ENCODE measurements at regions not wholly inside any gene's neighbourhood (a gene's known extent, or its start where the extent isn't known, plus 50 kb on each side); places are given as distances from the start of the nearest gene placed in this dataset.
"Not testable (repeated sequence)": the region's sequence is repeated elsewhere in the genome, so short reads cannot be mapped to it uniquely, and the experiment has no call there.

GRCh38 chr5:87777877-87778276 lies 365.1 kb upstream of the CCNH start:
- no peaks in the 10 kb centered on the region for H3K36me3 ChIP-seq (ENCODE audit: control insufficient read depth in 2 of 2, insufficient read depth in 2 of 2, low read length in 1 of 2)
- no peaks in the 10 kb centered on the region for H3K9me3 ChIP-seq (ENCODE audit: control insufficient read depth in 2 of 2, insufficient read depth in 1 of 2, low read depth in 1 of 2, low read length in 1 of 2)
- 51 to 66% methylated on average over 1 of the region's 1 CpG for WGBS, 2 donors

GRCh38 chr5:87776785-87777184 lies 364.1 kb upstream of the CCNH start:
- Histone ChIP-seq H3K36me3 (ENCODE audit: control insufficient read depth in 2 of 2, insufficient read depth in 2 of 2, low read length in 1 of 2) (no peaks in the 10 kb centered on the region), H3K27me3 (ENCODE audit: control insufficient read depth in 1 of 2, insufficient read depth in 2 of 2, low read length in 2 of 2) (no peaks in the 10 kb centered on the region), H3K9me3 (ENCODE audit: control insufficient read depth in 2 of 2, insufficient read depth in 1 of 2, low read depth in 1 of 2, low read length in 1 of 2) (no peaks in the 10 kb centered on the region), H3K4me3 (ENCODE audit: low read depth in 1 of 2, low read length in 2 of 2) (no peak overlapping the region), H3K27ac (ENCODE audit: low read depth in 2 of 2, low read length in 1 of 2) (no peak overlapping the region), H3K4me1 (ENCODE audit: control insufficient read depth in 2 of 2, insufficient read depth in 2 of 2, low read length in 1 of 2) (no peaks in the 10 kb centered on the region)
- WGBS, 2 donors: 84 to 85% methylated on average over 3 of the region's 3 CpGs

More at GRCh38 chr5:87777877-87778276, 365.1 kb upstream of the CCNH start:
- Histone ChIP-seq H3K27me3 (ENCODE audit: control insufficient read depth in 1 of 2, insufficient read depth in 2 of 2, low read length in 2 of 2) (no peaks in the 10 kb centered on the region), H3K4me1 (ENCODE audit: control insufficient read depth in 2 of 2, insufficient read depth in 2 of 2, low read length in 1 of 2) (no peaks in the 10 kb centered on the region), H3K4me3 (ENCODE audit: low read depth in 1 of 2, low read length in 2 of 2) (no peak overlapping the region), H3K27ac (ENCODE audit: low read depth in 2 of 2, low read length in 1 of 2) (no peak overlapping the region)

GRCh38 chr5:87776302-87776701 lies 363.6 kb upstream of the CCNH start:
- 88 to 92% methylated on average over 7 of the region's 7 CpGs for WGBS, 2 donors
- not testable (repeated sequence) for H3K4me3 ChIP-seq (ENCODE audit: low read depth in 1 of 2, low read length in 2 of 2); H3K36me3 ChIP-seq (ENCODE audit: control insufficient read depth in 2 of 2, insufficient read depth in 2 of 2, low read length in 1 of 2); H3K27me3 ChIP-seq (ENCODE audit: control insufficient read depth in 1 of 2, insufficient read depth in 2 of 2, low read length in 2 of 2); H3K9me3 ChIP-seq (ENCODE audit: control insufficient read depth in 2 of 2, insufficient read depth in 1 of 2, low read depth in 1 of 2, low read length in 1 of 2); H3K27ac ChIP-seq (ENCODE audit: low read depth in 2 of 2, low read length in 1 of 2); H3K4me1 ChIP-seq (ENCODE audit: control insufficient read depth in 2 of 2, insufficient read depth in 2 of 2, low read length in 1 of 2)

- Histone ChIP-seq H3K36me3 (ENCODE audit: control insufficient read depth in 2 of 2, insufficient read depth in 2 of 2, low read length in 1 of 2) (no peaks in the 10 kb centered on the region), H3K9me3 (ENCODE audit: control insufficient read depth in 2 of 2, insufficient read depth in 1 of 2, low read depth in 1 of 2, low read length in 1 of 2) (no peaks in the 10 kb centered on the region), H3K27ac (ENCODE audit: low read depth in 2 of 2, low read length in 1 of 2) (no peak overlapping the region), H3K4me3 (ENCODE audit: low read depth in 1 of 2, low read length in 2 of 2) (no peak overlapping the region), H3K4me1 (ENCODE audit: control insufficient read depth in 2 of 2, insufficient read depth in 2 of 2, low read length in 1 of 2) (no peaks in the 10 kb centered on the region), H3K27me3 (ENCODE audit: control insufficient read depth in 1 of 2, insufficient read depth in 2 of 2, low read length in 2 of 2) (no peaks in the 10 kb centered on the region)
- WGBS, 2 donors: 56 to 64% methylated on average over 2 of the region's 2 CpGs
These were observed 362.5 kb upstream of the CCNH start for GRCh38 chr5:87775228-87775627.

- Histone ChIP-seq H3K27ac (ENCODE audit: low read depth in 2 of 2, low read length in 1 of 2) (no peak overlapping the region), H3K36me3 (ENCODE audit: control insufficient read depth in 2 of 2, insufficient read depth in 2 of 2, low read length in 1 of 2) (no peaks in the 10 kb centered on the region), H3K27me3 (ENCODE audit: control insufficient read depth in 1 of 2, insufficient read depth in 2 of 2, low read length in 2 of 2) (peaks cover 0 to 2% of the 10 kb centered on the region in 2 donors), H3K4me3 (ENCODE audit: low read depth in 1 of 2, low read length in 2 of 2) (no peak overlapping the region), H3K9me3 (ENCODE audit: control insufficient read depth in 2 of 2, insufficient read depth in 1 of 2, low read depth in 1 of 2, low read length in 1 of 2) (no peaks in the 10 kb centered on the region), H3K4me1 (ENCODE audit: control insufficient read depth in 2 of 2, insufficient read depth in 2 of 2, low read length in 1 of 2) (no peaks in the 10 kb centered on the region)
- 59 to 65% methylated on average over 1 of the region's 1 CpG for WGBS, 2 donors
These were observed 362.1 kb upstream of the CCNH start for GRCh38 chr5:87774804-87775203.

GRCh38 chr5:87770601-87771121 lies 357.9 kb upstream of the CCNH start:
- WGBS, 2 donors: 27 to 32% methylated on average over 16 of the region's 16 CpGs

GRCh38 chr5:87770016-87770570 lies 357.4 kb upstream of the CCNH start:
- H3K9me3 ChIP-seq (ENCODE audit: control insufficient read depth in 2 of 2, insufficient read depth in 1 of 2, low read depth in 1 of 2, low read length in 1 of 2): no peaks in the 10 kb centered on the region
- peaks cover 0 to 2% of the 10 kb centered on the region in 2 donors for H3K27me3 ChIP-seq (ENCODE audit: control insufficient read depth in 1 of 2, insufficient read depth in 2 of 2, low read length in 2 of 2)
- 75% methylated on average over 8 of the region's 8 CpGs for WGBS, 2 donors
- no peak overlapping the region for H3K27ac ChIP-seq (ENCODE audit: low read depth in 2 of 2, low read length in 1 of 2)
- no peak overlapping the region for H3K4me3 ChIP-seq (ENCODE audit: low read depth in 1 of 2, low read length in 2 of 2)
- no peaks in the 10 kb centered on the region for H3K36me3 ChIP-seq (ENCODE audit: control insufficient read depth in 2 of 2, insufficient read depth in 2 of 2, low read length in 1 of 2)
- no peaks in the 10 kb centered on the region for H3K4me1 ChIP-seq (ENCODE audit: control insufficient read depth in 2 of 2, insufficient read depth in 2 of 2, low read length in 1 of 2)

More at GRCh38 chr5:87770601-87771121, 357.9 kb upstream of the CCNH start:
- no peaks in the 10 kb centered on the region for H3K9me3 ChIP-seq (ENCODE audit: control insufficient read depth in 2 of 2, insufficient read depth in 1 of 2, low read depth in 1 of 2, low read length in 1 of 2)
- H3K36me3 ChIP-seq (ENCODE audit: control insufficient read depth in 2 of 2, insufficient read depth in 2 of 2, low read length in 1 of 2): no peaks in the 10 kb centered on the region
- H3K27me3 ChIP-seq (ENCODE audit: control insufficient read depth in 1 of 2, insufficient read depth in 2 of 2, low read length in 2 of 2): peaks cover 0 to 2% of the 10 kb centered on the region in 2 donors
- no peaks in the 10 kb centered on the region for H3K4me1 ChIP-seq (ENCODE audit: control insufficient read depth in 2 of 2, insufficient read depth in 2 of 2, low read length in 1 of 2)
- no peak overlapping the region for H3K27ac ChIP-seq (ENCODE audit: low read depth in 2 of 2, low read length in 1 of 2)
- H3K4me3 ChIP-seq (ENCODE audit: low read depth in 1 of 2, low read length in 2 of 2): no peak overlapping the region

DNA sequence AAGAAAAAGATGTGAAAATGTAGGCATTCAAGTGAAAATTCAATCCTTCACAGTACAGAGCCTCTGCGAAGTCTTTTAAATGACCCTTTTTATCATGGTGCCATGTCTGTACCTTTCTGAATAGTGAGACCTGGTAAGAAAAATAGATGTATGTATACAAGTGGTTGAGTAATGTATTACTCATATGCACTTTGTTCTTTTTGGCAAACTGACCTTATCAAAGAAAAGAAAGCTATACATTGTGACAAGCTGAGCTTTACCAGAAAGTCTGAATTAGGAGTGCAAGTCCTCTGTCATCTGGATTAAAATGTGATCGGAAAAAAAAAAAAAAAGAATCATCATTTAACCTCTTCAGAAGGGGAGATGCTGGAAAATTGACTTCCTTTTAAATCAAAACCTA lies 356.4 kb upstream of the CCNH start:
- WGBS, 2 donors: 51 to 74% methylated on average over 2 of the region's 2 CpGs
- H3K27ac ChIP-seq (ENCODE audit: low read depth in 2 of 2, low read length in 1 of 2): no peak overlapping the region
- H3K4me1 ChIP-seq (ENCODE audit: control insufficient read depth in 2 of 2, insufficient read depth in 2 of 2, low read length in 1 of 2): no peaks in the 10 kb centered on the region
- H3K9me3 ChIP-seq (ENCODE audit: control insufficient read depth in 2 of 2, insufficient read depth in 1 of 2, low read depth in 1 of 2, low read length in 1 of 2): no peaks in the 10 kb centered on the region
- no peak overlapping the region for H3K4me3 ChIP-seq (ENCODE audit: low read depth in 1 of 2, low read length in 2 of 2)
- peaks cover 0 to 2% of the 10 kb centered on the region in 2 donors for H3K27me3 ChIP-seq (ENCODE audit: control insufficient read depth in 1 of 2, insufficient read depth in 2 of 2, low read length in 2 of 2)
- H3K36me3 ChIP-seq (ENCODE audit: control insufficient read depth in 2 of 2, insufficient read depth in 2 of 2, low read length in 1 of 2): no peaks in the 10 kb centered on the region

DNA sequence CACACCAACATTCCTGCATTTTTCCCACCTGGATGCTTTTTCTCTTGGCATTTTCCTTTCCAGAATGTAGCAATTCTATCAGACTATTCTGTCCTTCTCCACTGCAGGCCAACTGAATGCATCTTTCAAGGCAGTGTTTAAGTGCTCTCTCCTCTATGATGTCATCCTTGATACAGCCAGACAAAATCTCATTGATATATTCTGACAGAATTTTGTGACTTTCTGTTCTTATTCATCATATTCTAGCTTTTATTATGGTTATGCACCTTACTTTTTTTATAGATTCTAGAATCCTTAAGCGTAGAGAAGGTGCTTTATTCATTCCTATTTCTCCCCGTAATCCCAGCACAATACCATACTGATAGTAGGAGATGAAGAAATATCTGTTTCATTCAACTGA lies 355.5 kb upstream of the CCNH start:
- peaks cover 0 to 2% of the 10 kb centered on the region in 2 donors for H3K27me3 ChIP-seq (ENCODE audit: control insufficient read depth in 1 of 2, insufficient read depth in 2 of 2, low read length in 2 of 2)
- 89 to 94% methylated on average over 2 of the region's 2 CpGs for WGBS, 2 donors
- H3K36me3 ChIP-seq (ENCODE audit: control insufficient read depth in 2 of 2, insufficient read depth in 2 of 2, low read length in 1 of 2): no peaks in the 10 kb centered on the region
- no peak overlapping the region for H3K27ac ChIP-seq (ENCODE audit: low read depth in 2 of 2, low read length in 1 of 2)
- no peak overlapping the region for H3K4me3 ChIP-seq (ENCODE audit: low read depth in 1 of 2, low read length in 2 of 2)
- no peaks in the 10 kb centered on the region for H3K9me3 ChIP-seq (ENCODE audit: control insufficient read depth in 2 of 2, insufficient read depth in 1 of 2, low read depth in 1 of 2, low read length in 1 of 2)
- no peaks in the 10 kb centered on the region for H3K4me1 ChIP-seq (ENCODE audit: control insufficient read depth in 2 of 2, insufficient read depth in 2 of 2, low read length in 1 of 2)

DNA sequence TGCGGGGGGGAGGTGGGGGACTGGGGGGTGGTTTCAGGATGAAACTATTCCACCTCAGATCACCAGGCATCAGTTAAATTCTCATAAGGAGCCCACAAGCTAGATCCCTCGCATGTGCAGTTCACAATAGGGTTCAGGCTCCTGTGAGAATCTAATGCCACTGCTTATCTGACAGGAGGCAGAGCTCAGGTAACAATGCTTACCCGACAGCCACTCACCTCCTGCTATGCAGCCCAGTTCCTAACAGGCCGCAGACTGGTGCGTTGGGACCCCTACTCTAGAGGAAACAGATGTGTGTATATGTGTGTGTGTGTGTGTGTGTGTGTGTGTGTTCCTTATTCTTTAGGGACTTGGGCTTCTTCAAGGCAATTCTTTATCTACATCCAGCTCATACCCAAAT lies 352.3 kb upstream of the CCNH start:
- H3K4me3 ChIP-seq (ENCODE audit: low read depth in 1 of 2, low read length in 2 of 2): no peak overlapping the region
- H3K27me3 ChIP-seq (ENCODE audit: control insufficient read depth in 1 of 2, insufficient read depth in 2 of 2, low read length in 2 of 2): peaks cover 0 to under 1% of the 10 kb centered on the region in 2 donors
- H3K27ac ChIP-seq (ENCODE audit: low read depth in 2 of 2, low read length in 1 of 2): no peak overlapping the region
- 47 to 62% methylated on average over 5 of the region's 5 CpGs for WGBS, 2 donors
- H3K9me3 ChIP-seq (ENCODE audit: control insufficient read depth in 2 of 2, insufficient read depth in 1 of 2, low read depth in 1 of 2, low read length in 1 of 2): no peaks in the 10 kb centered on the region
- no peaks in the 10 kb centered on the region for H3K4me1 ChIP-seq (ENCODE audit: control insufficient read depth in 2 of 2, insufficient read depth in 2 of 2, low read length in 1 of 2)
- H3K36me3 ChIP-seq (ENCODE audit: control insufficient read depth in 2 of 2, insufficient read depth in 2 of 2, low read length in 1 of 2): no peaks in the 10 kb centered on the region
